GM21786 (cell line): ENCODE measurements at regions not wholly inside any gene's neighbourhood (a gene's known extent, or its start where the extent isn't known, plus 50 kb on each side); places are given as distances from the start of the nearest gene placed in this dataset.

Experiments used
- ATAC-seq: cut with Tn5 transposase; IDR thresholded peaks from one replicate; pipeline ENCODE4 v1.9.1; 2021; ENCODE audit not compliant: unreplicated experiment

GRCh38 chr15:81536356-81536755, 162.3 kb upstream of the TMC3 start:
- ATAC-seq: no peak

- no peak for ATAC-seq
Observed at GRCh38 chr15:81534124-81534523, 160.1 kb upstream of the TMC3 start.

- ATAC-seq: no peak
Observed at GRCh38 chr15:81532001-81532400, 158.0 kb upstream of the TMC3 start.

GRCh38 chr15:81531109-81531592, 157.1 kb upstream of the TMC3 start:
- ATAC-seq: no peak

GRCh38 chr15:81530271-81530691, 156.3 kb upstream of the TMC3 start:
- no peak for ATAC-seq

- no peak for ATAC-seq
Observed at GRCh38 chr15:81529481-81529880, 155.5 kb upstream of the TMC3 start.

GRCh38 chr15:81526029-81526428, 152.0 kb upstream of the TMC3 start:
- ATAC-seq: no peak

- no peak for ATAC-seq
Observed at GRCh38 chr15:81524496-81524895, 150.5 kb upstream of the TMC3 start.

GRCh38 chr15:81523867-81524266, 149.9 kb upstream of the TMC3 start:
- ATAC-seq: no peak

GRCh38 chr15:81520480-81520879, 146.5 kb upstream of the TMC3 start:
- no peak for ATAC-seq

- no peak for ATAC-seq
Observed at GRCh38 chr15:81516461-81516860, 142.4 kb upstream of the TMC3 start.

GRCh38 chr15:81516012-81516411, 142.0 kb upstream of the TMC3 start:
- ATAC-seq: no peak

- no peak for ATAC-seq
Observed at GRCh38 chr15:81514725-81515124, 140.7 kb upstream of the TMC3 start.

- no peak for ATAC-seq
Observed at GRCh38 chr15:81511138-81511537, 137.1 kb upstream of the TMC3 start.

GRCh38 chr15:81507831-81508230, 133.8 kb upstream of the TMC3 start:
- ATAC-seq: no peak

- ATAC-seq: no peak
Observed at GRCh38 chr15:81506936-81507335, 132.9 kb upstream of the TMC3 start.

- no peak for ATAC-seq
Observed at GRCh38 chr15:81506071-81506470, 132.1 kb upstream of the TMC3 start.

- ATAC-seq: no peak
Observed at GRCh38 chr15:81504170-81504905, 130.3 kb upstream of the TMC3 start.

- ATAC-seq: no peak
Observed at GRCh38 chr15:81502439-81502838, 128.4 kb upstream of the TMC3 start.

- ATAC-seq: no peak
Observed at GRCh38 chr15:81500081-81500480, 126.1 kb upstream of the TMC3 start.

GRCh38 chr15:81498294-81498693, 124.3 kb upstream of the TMC3 start:
- ATAC-seq: no peak

GRCh38 chr15:81497238-81497637, 123.2 kb upstream of the TMC3 start:
- no peak for ATAC-seq
